ENCODE measurements at regions not wholly inside any gene's neighbourhood (a gene's known extent, or its start where the extent isn't known, plus 50 kb on each side); places are given as distances from the start of the nearest gene placed in this dataset.

- TF ChIP-seq EZH2 (IDR thresholded peaks at IDR 0.05; ENCODE audit: insufficient read depth, poor library complexity, severe bottlenecking) (no peak), EZH2phosphoT487 (IDR thresholded peaks at IDR 0.05; ENCODE audit: insufficient read depth, low read depth) (no peak)
Measured at GRCh38 chr10:125247576-125247975, 87.2 kb upstream of the CTBP2 start.
